ENCODE measurements at regions not wholly inside any gene's neighbourhood (a gene's known extent, or its start where the extent isn't known, plus 50 kb on each side); places are given as distances from the start of the nearest gene placed in this dataset.

DNA sequence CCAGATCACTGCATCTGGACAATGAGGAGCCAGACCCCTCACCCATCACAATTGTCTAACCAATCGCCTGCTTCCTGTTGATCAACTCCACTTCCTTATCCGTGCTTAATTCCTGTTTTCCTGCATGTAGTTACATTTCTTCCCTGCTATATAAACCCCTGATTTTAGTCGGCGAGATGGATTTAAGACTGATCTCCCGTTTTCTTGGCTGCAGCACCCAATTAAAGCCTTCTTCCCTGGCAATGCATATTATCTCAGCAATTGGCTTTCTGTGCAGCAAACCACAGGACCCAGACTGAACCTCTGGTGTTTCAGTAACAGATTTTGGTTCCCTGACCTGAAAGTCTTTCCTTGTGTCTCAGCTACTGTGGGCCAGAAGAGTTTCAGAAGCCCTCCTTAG, 272.3 kb downstream of the IPO8 start:
- Mint-ChIP-seq H3K9me3 (ENCODE audit: unreplicated experiment) (peaks cover 15% of the 10 kb centered on the region), H3K27me3 (ENCODE audit: insufficient read depth, unreplicated experiment) (no peaks in the 10 kb centered on the region), H3K4me1 (ENCODE audit: insufficient read depth, unreplicated experiment) (peaks cover 16% of the 10 kb centered on the region), H3K4me3 (ENCODE audit: unreplicated experiment) (no peak overlapping the region), H3K27ac (ENCODE audit: low read depth, unreplicated experiment) (no peak overlapping the region), H3K36me3 (ENCODE audit: insufficient read depth, unreplicated experiment) (no peaks in the 10 kb centered on the region)
- CTCF ChIA-PET, result no interaction called here
- POLR2A ChIA-PET, result interaction anchor here (0.7 kb wide), 1 partner anchor 1494 kb away, joined by 3 read pairs; no protein-coding TSS in a partner anchor
- BruUV-seq (replicated peaks), result no TSS peak
- no peak for DNase-seq (ENCODE audit: unreplicated experiment)
- intact Hi-C loops (cut with micrococcal nuclease), result no loop called here
- TF ChIP-seq, protein P1, sequence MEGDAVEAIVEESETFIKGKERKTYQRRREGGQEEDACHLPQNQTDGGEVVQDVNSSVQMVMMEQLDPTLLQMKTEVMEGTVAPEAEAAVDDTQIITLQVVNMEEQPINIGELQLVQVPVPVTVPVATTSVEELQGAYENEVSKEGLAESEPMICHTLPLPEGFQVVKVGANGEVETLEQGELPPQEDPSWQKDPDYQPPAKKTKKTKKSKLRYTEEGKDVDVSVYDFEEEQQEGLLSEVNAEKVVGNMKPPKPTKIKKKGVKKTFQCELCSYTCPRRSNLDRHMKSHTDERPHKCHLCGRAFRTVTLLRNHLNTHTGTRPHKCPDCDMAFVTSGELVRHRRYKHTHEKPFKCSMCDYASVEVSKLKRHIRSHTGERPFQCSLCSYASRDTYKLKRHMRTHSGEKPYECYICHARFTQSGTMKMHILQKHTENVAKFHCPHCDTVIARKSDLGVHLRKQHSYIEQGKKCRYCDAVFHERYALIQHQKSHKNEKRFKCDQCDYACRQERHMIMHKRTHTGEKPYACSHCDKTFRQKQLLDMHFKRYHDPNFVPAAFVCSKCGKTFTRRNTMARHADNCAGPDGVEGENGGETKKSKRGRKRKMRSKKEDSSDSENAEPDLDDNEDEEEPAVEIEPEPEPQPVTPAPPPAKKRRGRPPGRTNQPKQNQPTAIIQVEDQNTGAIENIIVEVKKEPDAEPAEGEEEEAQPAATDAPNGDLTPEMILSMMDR (IDR thresholded peaks at IDR 0.05; ENCODE audit: unreplicated experiment), result no peak

DNA sequence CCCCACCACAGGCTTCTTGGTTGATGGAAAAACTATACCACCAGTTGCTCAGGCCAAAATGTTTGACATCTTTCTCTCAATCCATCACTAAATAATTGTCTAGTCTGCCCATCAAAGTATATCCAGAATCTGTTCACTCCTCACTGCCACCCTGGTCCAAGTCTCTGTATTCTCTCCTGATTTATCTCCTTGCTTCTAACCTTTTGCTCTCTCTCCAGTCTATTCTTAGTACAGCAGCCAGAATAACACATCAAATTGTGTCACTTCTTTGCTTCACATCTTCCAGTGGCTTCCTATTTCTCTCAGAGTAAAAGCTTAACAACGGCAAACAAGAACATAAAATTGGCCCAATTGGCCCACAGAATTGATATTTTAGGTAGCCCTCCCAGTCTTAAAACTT, 272.8 kb downstream of the IPO8 start:
- H3K4me1 Mint-ChIP-seq (ENCODE audit: insufficient read depth, unreplicated experiment), result peaks cover 21% of the 10 kb centered on the region
- no peak for DNase-seq (ENCODE audit: unreplicated experiment)
- POLR2A ChIA-PET, result no interaction called here
- H3K27me3 Mint-ChIP-seq (ENCODE audit: insufficient read depth, unreplicated experiment), result no peaks in the 10 kb centered on the region
- H3K9me3 Mint-ChIP-seq (ENCODE audit: unreplicated experiment), result peaks cover 15% of the 10 kb centered on the region
- no TSS peak for BruUV-seq (replicated peaks)
- no peak overlapping the region for H3K27ac Mint-ChIP-seq (ENCODE audit: low read depth, unreplicated experiment)
- H3K36me3 Mint-ChIP-seq (ENCODE audit: insufficient read depth, unreplicated experiment), result no peaks in the 10 kb centered on the region
- intact Hi-C loops (cut with micrococcal nuclease), result no loop called here
- no peak overlapping the region for H3K4me3 Mint-ChIP-seq (ENCODE audit: unreplicated experiment)
- TF ChIP-seq, protein P1 (IDR thresholded peaks at IDR 0.05; ENCODE audit: unreplicated experiment), result no peak
- CTCF ChIA-PET, result no interaction called here

DNA sequence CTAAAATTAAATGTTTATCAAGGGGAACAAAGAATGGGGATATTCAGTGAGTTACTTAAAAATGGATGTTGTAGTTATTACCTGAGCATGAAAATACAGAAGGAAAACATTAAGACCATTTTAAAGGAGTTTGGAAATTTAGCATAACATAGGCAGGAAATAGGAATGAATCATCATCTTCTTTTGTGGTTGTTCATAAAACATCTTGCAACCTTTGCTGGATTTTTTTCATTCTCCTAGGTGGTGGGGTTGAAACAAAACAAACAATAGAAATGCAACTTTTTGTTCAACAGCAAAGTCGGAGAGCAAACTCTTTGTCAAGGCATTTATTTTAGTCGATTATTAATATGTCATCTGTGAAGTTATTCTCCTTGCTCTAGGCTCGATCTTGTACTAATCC, 275.1 kb downstream of the IPO8 start:
- peaks cover 27% of the 10 kb centered on the region for H3K4me1 Mint-ChIP-seq (ENCODE audit: insufficient read depth, unreplicated experiment)
- TF ChIP-seq, protein P1 (IDR thresholded peaks at IDR 0.05; ENCODE audit: unreplicated experiment), result no peak
- peaks cover 15% of the 10 kb centered on the region for H3K9me3 Mint-ChIP-seq (ENCODE audit: unreplicated experiment)
- H3K27me3 Mint-ChIP-seq (ENCODE audit: insufficient read depth, unreplicated experiment), result no peaks in the 10 kb centered on the region
- CTCF ChIA-PET, result interaction anchor here (0.7 kb wide), 1 partner anchor 17 kb away, joined by 3 read pairs; no protein-coding TSS in a partner anchor
- H3K36me3 Mint-ChIP-seq (ENCODE audit: insufficient read depth, unreplicated experiment), result no peaks in the 10 kb centered on the region
- no peak overlapping the region for H3K4me3 Mint-ChIP-seq (ENCODE audit: unreplicated experiment)
- intact Hi-C loops (cut with micrococcal nuclease), result no loop called here
- BruUV-seq (replicated peaks), result no TSS peak
- peak overlapping the region; percentile 21 for H3K27ac Mint-ChIP-seq (ENCODE audit: low read depth, unreplicated experiment)
- POLR2A ChIA-PET, result no interaction called here
- DNase-seq (ENCODE audit: unreplicated experiment), result peak; percentile 42

DNA sequence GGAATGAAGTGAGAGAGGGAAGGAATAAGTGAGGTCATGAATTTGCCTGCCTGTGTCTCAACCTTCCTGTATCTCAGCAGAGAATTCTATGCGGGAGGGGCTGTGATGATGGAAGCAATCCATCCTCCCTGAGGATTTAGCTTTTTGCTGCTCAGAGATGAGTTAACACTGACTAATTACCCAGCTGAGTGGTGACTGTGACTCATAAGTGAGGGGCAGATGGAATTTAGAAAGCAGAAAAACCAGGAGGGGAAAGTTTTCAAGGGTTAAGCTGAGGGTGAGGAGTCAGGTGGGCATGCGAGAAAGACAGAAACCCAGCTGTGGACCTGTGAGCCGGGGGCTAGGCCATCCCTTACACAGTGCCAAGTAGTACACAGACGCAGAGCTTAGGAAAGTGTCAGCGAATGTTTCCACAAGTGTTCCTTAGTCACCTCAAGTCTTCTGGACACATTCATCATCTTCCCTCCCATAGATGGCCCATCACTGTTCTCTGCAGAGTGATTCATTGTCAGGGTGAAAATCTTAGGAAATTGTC, 277.9 kb downstream of the IPO8 start:
- Mint-ChIP-seq H3K4me1 (ENCODE audit: insufficient read depth, unreplicated experiment) (peaks cover 27% of the 10 kb centered on the region), H3K36me3 (ENCODE audit: insufficient read depth, unreplicated experiment) (no peaks in the 10 kb centered on the region), H3K9me3 (ENCODE audit: unreplicated experiment) (peaks cover 2% of the 10 kb centered on the region), H3K27me3 (ENCODE audit: insufficient read depth, unreplicated experiment) (no peaks in the 10 kb centered on the region), H3K4me3 (ENCODE audit: unreplicated experiment) (peak overlapping the region; percentile 52), H3K27ac (ENCODE audit: low read depth, unreplicated experiment) (no peak overlapping the region)
- intact Hi-C loops (cut with micrococcal nuclease), result no loop called here
- TF ChIP-seq, protein P1 (IDR thresholded peaks at IDR 0.05; ENCODE audit: unreplicated experiment), result no peak
- CTCF ChIA-PET, result interaction anchor here (0.6 to 1.3 kb wide), 8 partner anchors 8 to 315 kb away, joined by 3 to 4 read pairs (median 3); no protein-coding TSS in a partner anchor
- DNase-seq (ENCODE audit: unreplicated experiment), result peak; percentile 90
- POLR2A ChIA-PET, result interaction anchor here (0.6 to 1.6 kb wide), 4 partner anchors 11 to 1056 kb away, joined by 3 to 9 read pairs (median 3); no protein-coding TSS in a partner anchor
- BruUV-seq (replicated peaks), result no TSS peak

Measured in MCF 10A (cell line).